ENCODE measurements at regions not wholly inside any gene's neighbourhood (a gene's known extent, or its start where the extent isn't known, plus 50 kb on each side); places are given as distances from the start of the nearest gene placed in this dataset.

DNA sequence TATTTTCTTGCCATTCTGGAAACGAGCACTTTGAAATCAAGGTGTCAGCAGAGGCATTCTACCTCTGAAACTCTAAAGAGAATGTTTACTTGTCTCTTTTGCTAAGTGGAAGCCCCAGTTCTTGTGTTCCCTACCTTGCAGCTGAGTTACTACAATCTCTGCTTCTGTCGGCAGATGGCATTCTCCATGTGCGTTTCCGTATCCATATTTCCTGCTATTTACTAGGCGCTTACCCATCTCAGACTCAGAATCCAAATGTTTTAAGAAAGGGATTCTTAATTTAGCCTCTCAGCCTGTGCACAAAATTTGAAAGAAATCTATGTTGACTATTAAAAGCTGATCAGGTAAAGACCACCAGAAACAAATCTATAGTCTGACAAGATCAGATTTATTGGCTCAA is 221.3 kb upstream of the FTMT start (continued):
- TF ChIP-seq HES2 (IDR thresholded peaks at IDR 0.05) (no peak), ZSCAN20 (CRISPR knock-in tag; IDR thresholded peaks at IDR 0.05) (no peak), BHLHE40 (IDR thresholded peaks at IDR 0.05; ENCODE audit: low read depth, low read length) (no peak)
- TF ChIP-seq, protein P1, sequence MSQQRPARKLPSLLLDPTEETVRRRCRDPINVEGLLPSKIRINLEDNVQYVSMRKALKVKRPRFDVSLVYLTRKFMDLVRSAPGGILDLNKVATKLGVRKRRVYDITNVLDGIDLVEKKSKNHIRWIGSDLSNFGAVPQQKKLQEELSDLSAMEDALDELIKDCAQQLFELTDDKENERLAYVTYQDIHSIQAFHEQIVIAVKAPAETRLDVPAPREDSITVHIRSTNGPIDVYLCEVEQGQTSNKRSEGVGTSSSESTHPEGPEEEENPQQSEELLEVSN (IDR thresholded peaks at IDR 0.05; ENCODE audit: borderline replicate concordance, low read depth): no peak
- TF ChIP-seq, protein P2, sequence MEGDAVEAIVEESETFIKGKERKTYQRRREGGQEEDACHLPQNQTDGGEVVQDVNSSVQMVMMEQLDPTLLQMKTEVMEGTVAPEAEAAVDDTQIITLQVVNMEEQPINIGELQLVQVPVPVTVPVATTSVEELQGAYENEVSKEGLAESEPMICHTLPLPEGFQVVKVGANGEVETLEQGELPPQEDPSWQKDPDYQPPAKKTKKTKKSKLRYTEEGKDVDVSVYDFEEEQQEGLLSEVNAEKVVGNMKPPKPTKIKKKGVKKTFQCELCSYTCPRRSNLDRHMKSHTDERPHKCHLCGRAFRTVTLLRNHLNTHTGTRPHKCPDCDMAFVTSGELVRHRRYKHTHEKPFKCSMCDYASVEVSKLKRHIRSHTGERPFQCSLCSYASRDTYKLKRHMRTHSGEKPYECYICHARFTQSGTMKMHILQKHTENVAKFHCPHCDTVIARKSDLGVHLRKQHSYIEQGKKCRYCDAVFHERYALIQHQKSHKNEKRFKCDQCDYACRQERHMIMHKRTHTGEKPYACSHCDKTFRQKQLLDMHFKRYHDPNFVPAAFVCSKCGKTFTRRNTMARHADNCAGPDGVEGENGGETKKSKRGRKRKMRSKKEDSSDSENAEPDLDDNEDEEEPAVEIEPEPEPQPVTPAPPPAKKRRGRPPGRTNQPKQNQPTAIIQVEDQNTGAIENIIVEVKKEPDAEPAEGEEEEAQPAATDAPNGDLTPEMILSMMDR (IDR thresholded peaks at IDR 0.05): peak; percentile 24; the same call in 1 of the 3 replicates
- TF ChIP-seq, protein P3, sequence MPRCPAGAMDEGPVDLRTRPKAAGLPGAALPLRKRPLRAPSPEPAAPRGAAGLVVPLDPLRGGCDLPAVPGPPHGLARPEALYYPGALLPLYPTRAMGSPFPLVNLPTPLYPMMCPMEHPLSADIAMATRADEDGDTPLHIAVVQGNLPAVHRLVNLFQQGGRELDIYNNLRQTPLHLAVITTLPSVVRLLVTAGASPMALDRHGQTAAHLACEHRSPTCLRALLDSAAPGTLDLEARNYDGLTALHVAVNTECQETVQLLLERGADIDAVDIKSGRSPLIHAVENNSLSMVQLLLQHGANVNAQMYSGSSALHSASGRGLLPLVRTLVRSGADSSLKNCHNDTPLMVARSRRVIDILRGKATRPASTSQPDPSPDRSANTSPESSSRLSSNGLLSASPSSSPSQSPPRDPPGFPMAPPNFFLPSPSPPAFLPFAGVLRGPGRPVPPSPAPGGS (IDR thresholded peaks at IDR 0.05): no peak

GRCh38 chr5:121634946-121635345 is 216.7 kb upstream of the FTMT start:
- Histone ChIP-seq H3K9me3 (no peaks in the 10 kb centered on the region), H3K4me2 (no peak overlapping the region), H3K27ac (no peak overlapping the region), H3K4me3 (no peak overlapping the region), H3K4me1 (no peaks in the 10 kb centered on the region)
- CTCF ChIA-PET: no interaction called here
- DNase-seq (ENCODE audit: low read depth in 1 of 2, low spot score in 1 of 2) (no peak), ATAC-seq (no peak), FAIRE-seq (no peak)
- TF ChIP-seq FOSB (CRISPR knock-in tag; IDR thresholded peaks at IDR 0.05) (no peak), RCOR1 (IDR thresholded peaks at IDR 0.05; ENCODE audit: low read depth, low read length) (no peak), USF2 (IDR thresholded peaks at IDR 0.05) (no peak), SREBF2 (IDR thresholded peaks at IDR 0.05) (no peak), EP300 (IDR thresholded peaks at IDR 0.05) (no peak), FOXS1 (CRISPR knock-in tag; IDR thresholded peaks at IDR 0.05) (no peak), ZC3H11A (IDR thresholded peaks at IDR 0.05) (no peak), HOXB5 (CRISPR knock-in tag; IDR thresholded peaks at IDR 0.05) (no peak), RFX5 (IDR thresholded peaks at IDR 0.05) (no peak), SMC3 (IDR thresholded peaks at IDR 0.05) (no peak), FOSL2 (IDR thresholded peaks at IDR 0.05) (no peak), FOSL2 (CRISPR knock-in tag; IDR thresholded peaks at IDR 0.05) (no peak)
- TF ChIP-seq, protein P4, sequence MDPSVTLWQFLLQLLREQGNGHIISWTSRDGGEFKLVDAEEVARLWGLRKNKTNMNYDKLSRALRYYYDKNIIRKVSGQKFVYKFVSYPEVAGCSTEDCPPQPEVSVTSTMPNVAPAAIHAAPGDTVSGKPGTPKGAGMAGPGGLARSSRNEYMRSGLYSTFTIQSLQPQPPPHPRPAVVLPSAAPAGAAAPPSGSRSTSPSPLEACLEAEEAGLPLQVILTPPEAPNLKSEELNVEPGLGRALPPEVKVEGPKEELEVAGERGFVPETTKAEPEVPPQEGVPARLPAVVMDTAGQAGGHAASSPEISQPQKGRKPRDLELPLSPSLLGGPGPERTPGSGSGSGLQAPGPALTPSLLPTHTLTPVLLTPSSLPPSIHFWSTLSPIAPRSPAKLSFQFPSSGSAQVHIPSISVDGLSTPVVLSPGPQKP (IDR thresholded peaks at IDR 0.05; ENCODE audit: low read depth, low read length): no peak
- POLR2A ChIA-PET: no interaction called here
- 39% methylated on average over 2 of the region's 2 CpGs for WGBS (ENCODE audit: missing lambda C conversion rate)

- Histone ChIP-seq H3K4me2 (no peak overlapping the region), H3K4me3 (no peak overlapping the region), H3K4me1 (no peaks in the 10 kb centered on the region), H3K9me3 (no peaks in the 10 kb centered on the region), H3K27ac (no peak overlapping the region)
- no peak for ATAC-seq
- no peak for TF ChIP-seq MAFK (IDR thresholded peaks at IDR 0.05; ENCODE audit: partially characterized antibody)
- no peak for TF ChIP-seq KDM5A (IDR thresholded peaks at IDR 0.05)
- TF ChIP-seq BHLHE40 (IDR thresholded peaks at IDR 0.05; ENCODE audit: low read depth, low read length): no peak
- TF ChIP-seq HES2 (IDR thresholded peaks at IDR 0.05): no peak
- no peak for TF ChIP-seq HOXB13 (CRISPR knock-in tag; IDR thresholded peaks at IDR 0.05; ENCODE audit: low read depth)
- no peak for TF ChIP-seq REST (IDR thresholded peaks at IDR 0.05)
- TF ChIP-seq MAX (IDR thresholded peaks at IDR 0.05): no peak
- TF ChIP-seq RFX5 (IDR thresholded peaks at IDR 0.05): no peak
- no peak for TF ChIP-seq RCOR1 (IDR thresholded peaks at IDR 0.05; ENCODE audit: low read depth, low read length)
- TF ChIP-seq ZC3H11A (IDR thresholded peaks at IDR 0.05): no peak
- TF ChIP-seq JUN (IDR thresholded peaks at IDR 0.05): no peak
- no peak for TF ChIP-seq EP300 (IDR thresholded peaks at IDR 0.05)
- no peak for TF ChIP-seq JUNB (IDR thresholded peaks at IDR 0.05)
- ChIA-PET CTCF (no interaction called here), POLR2A (no interaction called here)
- no peak for DNase-seq (ENCODE audit: low read depth in 1 of 2, low spot score in 1 of 2)
- FAIRE-seq: no peak
- 68% methylated on average over 2 of the region's 2 CpGs for WGBS (ENCODE audit: missing lambda C conversion rate)
Observed at GRCh38 chr5:121638126-121638525, 213.6 kb upstream of the FTMT start.
